ENCODE measurements at regions not wholly inside any gene's neighbourhood (a gene's known extent, or its start where the extent isn't known, plus 50 kb on each side); places are given as distances from the start of the nearest gene placed in this dataset.

GRCh38 chr14:89503431-89503996 is 86.5 kb upstream of the FOXN3 start:
- intact Hi-C loops (cut with micrococcal nuclease) = no loop called here

GRCh38 chr14:89502966-89503365 is 85.9 kb upstream of the FOXN3 start:
- intact Hi-C loops (cut with micrococcal nuclease) = no loop called here

- intact Hi-C loops (cut with micrococcal nuclease) = no loop called here
These were observed 84.3 kb upstream of the FOXN3 start for GRCh38 chr14:89501381-89501780.

GRCh38 chr14:89500303-89500702 is 83.3 kb upstream of the FOXN3 start:
- intact Hi-C loops (cut with micrococcal nuclease) = no loop called here

GRCh38 chr14:89498878-89499277 is 81.8 kb upstream of the FOXN3 start:
- intact Hi-C loops (cut with micrococcal nuclease) = no loop called here

- intact Hi-C loops (cut with micrococcal nuclease) = no loop called here
These were observed 78.7 kb upstream of the FOXN3 start for GRCh38 chr14:89495718-89496117.

- intact Hi-C loops (cut with micrococcal nuclease) = no loop called here
These were observed 77.0 kb upstream of the FOXN3 start for GRCh38 chr14:89493877-89494634.

- intact Hi-C loops (cut with micrococcal nuclease) = no loop called here
These were observed 76.4 kb upstream of the FOXN3 start for GRCh38 chr14:89493406-89493805.

GRCh38 chr14:89491711-89492381 is 74.8 kb upstream of the FOXN3 start:
- intact Hi-C loops (cut with micrococcal nuclease) = no loop called here

- intact Hi-C loops (cut with micrococcal nuclease) = no loop called here
These were observed 73.4 kb upstream of the FOXN3 start for GRCh38 chr14:89490466-89490865.

GRCh38 chr14:89489761-89490437 is 72.9 kb upstream of the FOXN3 start:
- intact Hi-C loops (cut with micrococcal nuclease) = no loop called here

- intact Hi-C loops (cut with micrococcal nuclease) = no loop called here
These were observed 69.9 kb upstream of the FOXN3 start for GRCh38 chr14:89486961-89487360.

- intact Hi-C loops (cut with micrococcal nuclease) = no loop called here
These were observed 69.5 kb upstream of the FOXN3 start for GRCh38 chr14:89486505-89486904.

GRCh38 chr14:89485264-89485663 is 68.2 kb upstream of the FOXN3 start:
- intact Hi-C loops (cut with micrococcal nuclease) = no loop called here

GRCh38 chr14:89484051-89484844 is 67.2 kb upstream of the FOXN3 start:
- intact Hi-C loops (cut with micrococcal nuclease) = no loop called here

GRCh38 chr14:89481196-89481595 is 64.2 kb upstream of the FOXN3 start:
- intact Hi-C loops (cut with micrococcal nuclease) = no loop called here

GRCh38 chr14:89480278-89480677 is 63.2 kb upstream of the FOXN3 start:
- intact Hi-C loops (cut with micrococcal nuclease) = no loop called here

GRCh38 chr14:89479802-89480201 is 62.8 kb upstream of the FOXN3 start:
- intact Hi-C loops (cut with micrococcal nuclease) = no loop called here

- intact Hi-C loops (cut with micrococcal nuclease) = no loop called here
These were observed 60.4 kb upstream of the FOXN3 start for GRCh38 chr14:89477391-89477790.

- intact Hi-C loops (cut with micrococcal nuclease) = no loop called here
These were observed 59.4 kb upstream of the FOXN3 start for GRCh38 chr14:89476354-89476896.

- intact Hi-C loops (cut with micrococcal nuclease) = no loop called here
These were observed 57.4 kb upstream of the FOXN3 start for GRCh38 chr14:89474464-89474863.

Data from T-helper 2 cell treated with Interferon-gamma antibody and Interleukin-4, amounts not matched to agents 100 ng/mL and 5 ng/mL, for 36 hours (primary cell).